CD14-positive monocyte (primary cell): ENCODE measurements at regions not wholly inside any gene's neighbourhood (a gene's known extent, or its start where the extent isn't known, plus 50 kb on each side); places are given as distances from the start of the nearest gene placed in this dataset.

Experiments used
- DNase-seq, 3 donors: peaks; one replicate each; pipeline ENCODE4 v3.0.0-alpha.2; 2011 to 2022
- H2AFZ ChIP-seq: 2 replicates; pipeline ENCODE4 v1.6.0; 2012; ENCODE audit warnings: mild to moderate bottlenecking, low read depth, low read length, inconsistent platforms; ENCODE audit not compliant: insufficient read depth, poor library complexity, severe bottlenecking
- H3K27ac ChIP-seq, 2 donors: 1 replicate in 1 of 2; 2 replicates in 1 of 2; pipeline ENCODE4 v1.5.1; 2012 to 2013; ENCODE audit warnings: low read length in 2 of 2, control low read depth in 1 of 2, inconsistent platforms in 1 of 2, low read depth in 1 of 2, mild to moderate bottlenecking in 1 of 2
- H3K27me3 ChIP-seq, 2 donors: one replicate each; pipeline versions ENCODE4 v1.6.0 to v1.6.1; 2011 to 2013; ENCODE audit warnings: low read length in 2 of 2; ENCODE audit not compliant: control insufficient read depth in 2 of 2, insufficient read depth in 2 of 2
- H3K36me3 ChIP-seq, 2 donors: replicated peaks in 1 of 2; 1 replicate in 1 of 2; 2 replicates in 1 of 2; pipeline versions ENCODE4 v1.5.1 to v1.6.1; 2012 to 2013; ENCODE audit warnings: low read length in 2 of 2, control low read depth in 1 of 2, inconsistent platforms in 1 of 2, mild to moderate bottlenecking in 1 of 2; ENCODE audit not compliant: insufficient read depth in 2 of 2, control insufficient read depth in 1 of 2
- H3K4me1 ChIP-seq, 2 donors: 1 replicate in 1 of 2; 2 replicates in 1 of 2; pipeline versions ENCODE4 v1.5.1 to v1.6.1; 2012 to 2013; ENCODE audit warnings: low read length in 2 of 2, control low read depth in 1 of 2, inconsistent platforms in 1 of 2, mild to moderate bottlenecking in 1 of 2, moderate library complexity in 1 of 2; ENCODE audit not compliant: insufficient read depth in 2 of 2, control insufficient read depth in 1 of 2
- H3K4me2 ChIP-seq: replicated peaks from 2 replicates; pipeline ENCODE3; 2012; ENCODE audit warnings: low read length, moderate library complexity, mild to moderate bottlenecking; ENCODE audit not compliant: poor library complexity, severe bottlenecking; ENCODE audit errors: extremely low read depth
- H3K4me3 ChIP-seq, 3 experiments: fragments of 200-600 bp in 1 of 3; sonication (generic) in 1 of 3; replicated peaks in 1 of 3; 1 replicate in 2 of 3; 2 replicates in 1 of 3; pipeline ENCODE4 v1.5.1; 2011 to 2013; ENCODE audit warnings: low read length in 3 of 3, mild to moderate bottlenecking in 3 of 3, control low read depth in 2 of 3, low read depth in 2 of 3, inconsistent platforms in 1 of 3, moderate library complexity in 1 of 3
- H3K79me2 ChIP-seq: 2 replicates; pipeline ENCODE4 v1.6.0; 2012; ENCODE audit warnings: mild to moderate bottlenecking, control low read depth, inconsistent platforms, low read length, moderate library complexity; ENCODE audit not compliant: insufficient read depth
- H3K9ac ChIP-seq: 2 replicates; pipeline ENCODE4 v1.6.0; 2017; ENCODE audit warnings: low read length, mild to moderate bottlenecking; ENCODE audit not compliant: insufficient read depth, poor library complexity, severe bottlenecking
- H3K9me3 ChIP-seq, 2 donors: replicated peaks in 1 of 2; 1 replicate in 1 of 2; 2 replicates in 1 of 2; pipeline versions ENCODE4 v1.5.1 to v1.6.1; 2012 to 2013; ENCODE audit warnings: low read length in 2 of 2, control low read depth in 1 of 2; ENCODE audit not compliant: control insufficient read depth in 1 of 2, insufficient read depth in 1 of 2
- H4K20me1 ChIP-seq: 2 replicates; pipeline ENCODE4 v1.6.0; 2012; ENCODE audit warnings: mild to moderate bottlenecking, low read length, control low read depth, moderate library complexity; ENCODE audit not compliant: insufficient read depth
- H3K27ac Mint-ChIP-seq, 7 donors: one replicate each; pipeline ENCODE4 v1.8.0; 2020; ENCODE audit warnings: mild to moderate bottlenecking in 7 of 7, mixed read lengths in 7 of 7, moderate library complexity in 6 of 7, inconsistent platforms in 2 of 7
- H3K27me3 Mint-ChIP-seq, 3 donors: one replicate each; pipeline ENCODE4 v1.8.0; 2021 to 2022; ENCODE audit warnings: low read depth in 3 of 3, mild to moderate bottlenecking in 3 of 3, mixed read lengths in 3 of 3, moderate library complexity in 3 of 3, inconsistent platforms in 1 of 3
- H3K36me3 Mint-ChIP-seq, 2 donors: one replicate each; pipeline ENCODE4 v1.8.0; 2020; ENCODE audit warnings: mixed read lengths in 2 of 2, inconsistent platforms in 1 of 2, mild to moderate bottlenecking in 1 of 2
- H3K4me1 Mint-ChIP-seq: one replicate; pipeline ENCODE4 v1.8.0; 2020; ENCODE audit warnings: mild to moderate bottlenecking, mixed read lengths
- H3K4me3 Mint-ChIP-seq, 2 donors: one replicate each; pipeline ENCODE4 v1.8.0; 2020; ENCODE audit warnings: mild to moderate bottlenecking in 2 of 2, mixed read lengths in 2 of 2, moderate library complexity in 1 of 2
- H3K9me3 Mint-ChIP-seq, 7 donors: one replicate each; pipeline ENCODE4 v1.8.0; 2020 to 2022; ENCODE audit warnings: mixed read lengths in 7 of 7, mild to moderate bottlenecking in 6 of 7, moderate library complexity in 6 of 7, inconsistent platforms in 2 of 7
- WGBS: methylation state at CpG from one replicate; pipeline ENCODE4 v1.1.5; 2013; ENCODE audit warnings: missing lambda C conversion rate; ENCODE audit not compliant: insufficient coverage; 5-methylcytosine and 5-hydroxymethylcytosine counted together
- intact Hi-C, 2 donors: fragments of 100-400 bp; cut with micrococcal nuclease; formaldehyde crosslinking; loops; one replicate each; pipeline versions ENCODE4 v1.15.0 to v1.15.1; 2023
- TF ChIP-seq, protein P1 (sequence below): fragments of 200-600 bp; IDR thresholded peaks from one replicate; pipeline ENCODE4 v1.8.0; 2022; ENCODE audit warnings: antibody characterized with exemption, mild to moderate bottlenecking

DNA sequence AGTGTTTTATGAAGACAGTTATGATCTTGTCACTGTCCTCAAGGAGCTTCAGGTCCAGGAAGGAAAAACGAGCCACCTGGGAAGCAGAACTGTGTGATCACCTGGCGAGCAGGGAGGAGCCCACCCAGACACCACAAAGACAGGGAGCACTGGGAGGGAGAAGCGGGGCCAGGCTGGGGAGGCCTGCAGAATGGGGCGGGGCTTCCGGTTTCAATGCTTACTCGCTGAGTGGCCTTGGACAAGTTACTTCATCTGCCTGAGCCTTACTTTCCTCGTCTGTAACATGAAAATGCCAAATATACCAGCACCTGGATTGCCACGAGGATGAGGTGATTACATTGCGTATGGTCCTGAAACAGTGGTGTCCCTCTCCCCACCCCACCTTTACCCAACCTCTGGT, 227.5 kb downstream of the ANKRD30B start:
- Mint-ChIP-seq H3K9me3 (peaks cover 2 to 29% (median 7%) of the 10 kb centered on the region in 7 donors), H3K4me1 (no peaks in the 10 kb centered on the region), H3K36me3 (no peaks in the 10 kb centered on the region), H3K27me3 (peaks cover 0 to 2% (median 1%) of the 10 kb centered on the region in 3 donors), H3K27ac (peak overlapping the region in 1 of 7 donors; percentile 17), H3K4me3 (no peak overlapping the region)
- no peaks in the 10 kb centered on the region for H3K4me1 ChIP-seq
- no peak overlapping the region for H2AFZ ChIP-seq
- 90% methylated on average over 5 of the region's 9 CpGs for WGBS
- no peaks in the 10 kb centered on the region for H3K27me3 ChIP-seq
- no peak for DNase-seq
- H3K36me3 ChIP-seq, result no peaks in the 10 kb centered on the region
- intact Hi-C loops, result no loop called here
- no peak overlapping the region for H3K9ac ChIP-seq
- no peak overlapping the region for H3K27ac ChIP-seq
- H3K4me2 ChIP-seq, result no peak overlapping the region
- peaks cover 11% of the 10 kb centered on the region in 2 donors for H3K9me3 ChIP-seq
- TF ChIP-seq, protein P1, sequence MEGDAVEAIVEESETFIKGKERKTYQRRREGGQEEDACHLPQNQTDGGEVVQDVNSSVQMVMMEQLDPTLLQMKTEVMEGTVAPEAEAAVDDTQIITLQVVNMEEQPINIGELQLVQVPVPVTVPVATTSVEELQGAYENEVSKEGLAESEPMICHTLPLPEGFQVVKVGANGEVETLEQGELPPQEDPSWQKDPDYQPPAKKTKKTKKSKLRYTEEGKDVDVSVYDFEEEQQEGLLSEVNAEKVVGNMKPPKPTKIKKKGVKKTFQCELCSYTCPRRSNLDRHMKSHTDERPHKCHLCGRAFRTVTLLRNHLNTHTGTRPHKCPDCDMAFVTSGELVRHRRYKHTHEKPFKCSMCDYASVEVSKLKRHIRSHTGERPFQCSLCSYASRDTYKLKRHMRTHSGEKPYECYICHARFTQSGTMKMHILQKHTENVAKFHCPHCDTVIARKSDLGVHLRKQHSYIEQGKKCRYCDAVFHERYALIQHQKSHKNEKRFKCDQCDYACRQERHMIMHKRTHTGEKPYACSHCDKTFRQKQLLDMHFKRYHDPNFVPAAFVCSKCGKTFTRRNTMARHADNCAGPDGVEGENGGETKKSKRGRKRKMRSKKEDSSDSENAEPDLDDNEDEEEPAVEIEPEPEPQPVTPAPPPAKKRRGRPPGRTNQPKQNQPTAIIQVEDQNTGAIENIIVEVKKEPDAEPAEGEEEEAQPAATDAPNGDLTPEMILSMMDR, result no peak
- H3K4me3 ChIP-seq, result no peak overlapping the region
- no peaks in the 10 kb centered on the region for H3K79me2 ChIP-seq
- H4K20me1 ChIP-seq, result no peaks in the 10 kb centered on the region

DNA sequence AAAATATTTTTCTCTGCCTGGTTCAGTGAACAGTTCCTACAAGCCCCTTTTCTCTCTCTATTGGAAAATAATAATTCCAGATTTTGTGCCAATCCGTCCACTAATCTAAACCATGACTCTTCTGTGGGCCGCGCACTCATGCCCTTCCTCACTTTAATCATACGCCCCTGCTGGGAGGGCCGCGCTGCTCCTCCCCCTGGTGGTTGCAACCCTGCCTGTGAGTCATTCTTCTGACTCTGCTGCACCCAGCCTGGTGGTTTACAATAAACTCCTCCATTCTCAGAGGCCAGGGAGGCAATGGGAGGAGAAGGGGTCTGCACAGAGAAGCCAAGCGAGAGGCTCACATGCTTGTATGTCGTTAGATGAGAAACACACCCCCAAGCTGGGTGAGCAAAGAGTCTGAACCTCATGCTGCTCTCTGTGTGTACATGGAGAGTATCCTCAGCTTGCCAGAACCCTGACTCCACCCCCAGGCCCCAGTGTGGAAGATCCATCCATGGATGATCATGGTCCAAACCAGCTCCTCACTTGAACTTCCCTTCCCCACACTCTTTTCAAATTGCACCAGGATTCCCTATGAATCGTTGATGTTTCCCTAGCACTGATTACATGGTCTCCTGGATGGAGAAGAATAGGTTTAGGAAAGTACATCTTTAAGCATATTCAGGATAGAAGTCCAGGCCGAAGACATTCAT, 228.9 kb downstream of the ANKRD30B start:
- no peak overlapping the region for H3K4me3 ChIP-seq
- no peaks in the 10 kb centered on the region for H3K79me2 ChIP-seq
- no peaks in the 10 kb centered on the region for H4K20me1 ChIP-seq
- intact Hi-C loops, result no loop called here
- H3K27ac ChIP-seq, result no peak overlapping the region
- no peak overlapping the region for H2AFZ ChIP-seq
- TF ChIP-seq, protein P1, result no peak
- H3K9me3 Mint-ChIP-seq, result peaks cover 2 to 27% (median 7%) of the 10 kb centered on the region in 7 donors
- no peak for DNase-seq
- H3K9ac ChIP-seq, result no peak overlapping the region
- H3K36me3 ChIP-seq, result no peaks in the 10 kb centered on the region
- H3K27ac Mint-ChIP-seq, result no peak overlapping the region
- no peaks in the 10 kb centered on the region for H3K36me3 Mint-ChIP-seq
- H3K4me2 ChIP-seq, result no peak overlapping the region
- H3K27me3 ChIP-seq, result no peaks in the 10 kb centered on the region
- peaks cover 11% of the 10 kb centered on the region in 2 donors for H3K9me3 ChIP-seq
- H3K27me3 Mint-ChIP-seq, result peaks cover 0 to 2% (median 1%) of the 10 kb centered on the region in 3 donors
- H3K4me1 ChIP-seq, result no peaks in the 10 kb centered on the region
- no peaks in the 10 kb centered on the region for H3K4me1 Mint-ChIP-seq
- no peak overlapping the region for H3K4me3 Mint-ChIP-seq
- 87% methylated on average over 3 of the region's 10 CpGs for WGBS
